NCI-H460 (cell line): ENCODE measurements at regions not wholly inside any gene's neighbourhood (a gene's known extent, or its start where the extent isn't known, plus 50 kb on each side); places are given as distances from the start of the nearest gene placed in this dataset.

Source experiments
- DNase-seq: peaks from one replicate; pipeline ENCODE4 v3.0.0-alpha.2; 2016; ENCODE audit warnings: low read depth; ENCODE audit errors: extremely low read depth

DNA sequence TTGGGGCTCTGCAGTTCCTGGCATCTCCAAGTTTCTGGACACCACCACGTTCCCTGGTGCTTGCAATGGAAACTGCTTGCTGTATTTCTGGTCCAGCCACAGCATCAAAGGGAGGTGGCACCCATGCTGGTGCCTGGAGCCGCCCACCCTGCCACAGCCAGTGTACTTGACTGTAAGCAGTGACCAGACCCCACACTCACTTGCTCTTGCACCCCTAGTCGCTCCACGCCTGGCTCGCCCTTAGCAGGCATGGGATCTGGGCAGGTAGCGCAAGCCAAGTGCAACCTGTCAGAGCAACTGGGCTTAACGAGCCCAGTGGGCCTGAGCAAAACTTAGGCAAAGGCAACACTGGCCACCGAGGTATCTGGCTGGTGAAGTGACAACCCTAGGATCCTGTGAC lies 648.2 kb upstream of the PCDH9 start:
- no peak for DNase-seq

DNA sequence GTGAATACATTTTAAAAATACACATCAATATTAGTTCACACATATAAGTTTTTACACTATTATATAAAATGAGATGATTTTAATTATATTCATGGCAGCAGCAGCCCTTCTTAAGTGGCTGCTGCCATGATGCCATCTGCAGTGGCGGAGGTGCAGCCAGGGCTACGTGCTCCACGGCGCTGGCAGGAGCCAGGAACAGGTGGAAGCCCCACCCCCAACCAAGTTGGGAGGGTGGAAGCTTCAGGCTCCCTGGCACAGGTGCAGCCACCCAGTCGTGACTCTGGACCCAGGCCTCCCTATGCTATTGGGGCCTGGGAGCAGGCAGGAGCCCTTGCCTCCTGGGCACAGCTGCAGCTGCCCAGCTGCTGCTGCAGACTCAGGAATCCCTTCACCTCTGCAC lies 646.9 kb upstream of the PCDH9 start:
- no peak for DNase-seq

DNA sequence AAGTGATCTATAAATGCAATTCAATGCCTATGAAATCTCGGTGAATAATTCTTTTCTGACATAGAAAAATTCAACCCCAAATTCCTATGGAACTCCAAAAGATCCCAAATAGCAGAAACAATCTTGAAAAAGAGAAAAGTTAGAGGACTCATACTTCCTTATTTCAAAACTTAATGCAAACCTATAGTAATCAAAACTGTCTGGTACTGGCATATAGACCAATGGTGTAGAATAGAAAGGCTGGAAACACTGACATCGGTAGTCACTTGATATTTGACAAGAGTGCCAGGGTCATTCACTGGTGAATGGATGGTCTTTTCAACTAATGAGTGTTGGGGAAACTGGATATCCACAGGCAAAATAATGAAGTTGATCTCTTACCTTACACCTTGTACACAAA lies 637.1 kb upstream of the PCDH9 start:
- DNase-seq = no peak

DNA sequence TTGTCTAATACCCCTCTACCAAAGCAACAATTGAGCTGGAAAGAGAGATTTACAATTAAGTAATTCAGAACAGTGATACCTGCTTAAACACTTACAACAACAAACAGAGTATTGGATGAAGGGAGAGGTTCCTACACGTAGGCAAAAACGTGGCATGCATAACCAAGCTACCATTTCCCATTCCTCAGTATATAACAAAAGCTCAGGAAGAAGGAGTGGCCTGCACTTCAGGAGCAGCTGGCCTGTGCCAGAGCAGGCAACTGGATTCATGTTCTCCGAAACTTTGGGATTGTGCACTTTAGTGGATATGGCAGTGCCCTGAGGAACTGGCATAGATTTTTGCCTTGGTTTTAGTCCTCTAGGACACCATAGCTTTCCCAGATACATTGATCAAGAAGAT lies 630.2 kb upstream of the PCDH9 start:
- DNase-seq = no peak

DNA sequence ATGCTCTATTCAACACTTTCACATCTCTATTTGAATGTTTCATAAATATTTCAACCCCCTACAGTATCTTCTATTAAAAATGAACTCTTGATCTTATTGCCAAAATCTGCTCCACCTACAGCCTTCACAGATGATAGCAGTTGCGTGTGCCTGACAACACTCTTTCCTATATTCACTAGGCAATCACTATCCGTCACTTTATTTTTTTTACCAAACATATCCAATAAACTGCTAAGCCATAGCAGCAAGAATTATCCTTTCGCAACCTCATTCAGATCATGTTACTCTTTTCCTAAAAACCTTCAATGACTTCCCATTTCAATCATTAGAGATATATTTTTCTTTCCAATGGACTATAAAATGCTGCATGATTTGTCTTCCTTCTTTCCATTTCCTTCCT lies 629.8 kb upstream of the PCDH9 start:
- DNase-seq = no peak

DNA sequence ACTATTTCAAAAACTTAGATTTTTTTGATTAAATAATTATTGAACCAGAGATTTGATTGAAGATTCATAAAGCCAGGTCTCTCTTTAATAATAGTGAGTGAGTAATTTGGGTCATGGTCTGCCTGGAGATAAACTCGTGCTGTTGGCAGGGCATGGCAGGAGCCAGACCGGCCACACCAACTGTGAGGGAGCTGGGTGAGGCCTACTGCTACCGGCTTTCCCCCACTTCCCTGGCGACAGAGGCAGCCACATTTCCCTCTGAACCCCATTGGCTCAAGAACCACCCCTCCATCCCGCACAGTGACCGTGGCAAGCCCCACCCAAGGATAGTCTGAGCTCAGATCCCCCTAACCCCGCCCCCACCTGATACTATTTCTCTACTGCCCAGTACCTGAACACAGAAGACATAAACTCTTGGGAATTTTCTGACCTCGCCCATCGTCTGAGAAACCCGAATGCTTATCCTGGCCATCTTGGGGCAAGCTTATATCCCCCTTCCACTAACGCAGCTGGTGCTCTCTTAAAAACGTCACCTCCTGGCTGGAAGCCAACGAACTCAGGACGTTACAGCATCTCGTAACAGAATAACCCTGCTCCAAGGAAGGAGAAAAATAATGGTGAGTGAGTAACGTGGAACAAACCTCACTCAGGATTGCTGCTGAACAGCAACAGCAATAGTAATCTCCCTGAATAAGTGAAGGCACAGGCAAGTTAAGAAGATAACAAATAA lies 627.6 kb upstream of the PCDH9 start:
- DNase-seq = no peak

DNA sequence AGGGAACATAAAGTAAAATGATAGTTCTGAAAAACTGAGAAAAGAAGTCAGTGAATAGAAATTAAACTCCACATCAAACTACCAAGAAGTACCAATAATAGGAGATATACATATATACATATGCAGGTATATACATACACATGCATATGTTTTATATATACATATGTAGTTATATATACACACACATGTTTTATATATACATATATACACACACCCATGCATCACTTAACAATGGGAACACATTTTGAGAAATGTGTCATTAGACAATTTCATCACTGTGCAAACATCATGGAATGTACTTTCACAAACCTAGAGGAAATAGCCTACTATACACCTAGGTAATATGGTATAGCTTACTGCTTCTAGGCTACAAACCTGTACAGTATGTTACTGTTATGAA lies 626.8 kb upstream of the PCDH9 start:
- DNase-seq = no peak

DNA sequence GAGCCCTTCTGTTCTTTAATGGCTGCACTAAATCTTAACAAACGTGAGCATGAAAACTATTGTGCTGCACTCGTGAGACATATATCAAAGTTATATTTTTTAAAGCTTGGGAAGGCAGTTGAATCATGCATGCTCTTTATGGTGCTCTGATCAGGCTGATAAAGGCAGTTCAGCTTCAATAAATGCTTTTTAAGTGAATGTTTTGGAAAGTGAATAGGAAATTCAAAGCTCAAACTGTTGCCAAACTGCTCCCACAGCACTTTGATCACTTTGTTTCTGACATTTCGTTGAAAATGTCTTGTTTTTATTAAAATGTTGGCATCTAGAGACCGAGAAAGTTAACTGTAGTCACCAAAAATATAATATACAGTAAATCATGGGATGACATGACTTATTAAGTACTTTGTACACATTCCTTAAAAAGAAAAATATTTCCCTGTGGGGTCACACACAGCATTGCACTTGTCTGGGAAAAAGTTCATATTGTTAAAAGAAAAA lies 625.7 kb upstream of the PCDH9 start:
- DNase-seq = no peak

DNA sequence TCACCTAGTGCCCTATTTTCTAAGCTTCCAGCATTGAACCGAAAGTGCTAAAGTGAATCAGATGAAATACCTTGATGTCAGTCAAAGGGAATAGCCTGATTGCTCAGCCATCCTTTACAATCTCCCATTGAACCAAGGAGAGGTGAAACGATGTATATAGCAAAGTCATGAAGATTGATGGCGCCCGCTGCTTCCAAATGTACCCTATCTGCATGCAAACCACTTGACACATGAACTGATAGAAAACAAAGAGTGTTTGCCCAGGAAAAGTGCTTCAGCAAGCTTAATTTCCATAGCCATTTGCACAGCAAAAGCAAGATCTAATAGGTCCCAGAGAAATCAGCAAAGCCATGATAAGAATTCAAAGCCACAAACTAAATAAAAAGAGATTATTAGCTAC lies 624.9 kb upstream of the PCDH9 start:
- DNase-seq = no peak

DNA sequence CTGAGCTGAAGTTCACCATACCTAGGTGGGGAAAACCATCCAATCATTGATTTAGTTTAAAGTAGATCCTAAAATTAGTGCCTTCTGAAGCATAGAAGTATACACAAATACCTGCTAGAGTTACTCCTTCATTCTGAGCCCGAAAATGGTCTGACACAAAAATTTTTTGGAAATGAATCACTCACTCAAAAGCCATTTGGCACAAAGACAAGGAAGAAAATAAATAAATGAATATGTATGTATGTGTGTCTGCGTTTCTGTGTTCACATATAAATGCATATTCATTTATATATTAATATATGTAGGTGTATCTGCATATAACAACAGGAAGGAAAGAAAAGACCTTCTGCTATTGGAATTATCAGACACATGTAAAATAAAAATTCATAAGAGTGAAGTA lies 614.4 kb upstream of the PCDH9 start:
- no peak for DNase-seq

DNA sequence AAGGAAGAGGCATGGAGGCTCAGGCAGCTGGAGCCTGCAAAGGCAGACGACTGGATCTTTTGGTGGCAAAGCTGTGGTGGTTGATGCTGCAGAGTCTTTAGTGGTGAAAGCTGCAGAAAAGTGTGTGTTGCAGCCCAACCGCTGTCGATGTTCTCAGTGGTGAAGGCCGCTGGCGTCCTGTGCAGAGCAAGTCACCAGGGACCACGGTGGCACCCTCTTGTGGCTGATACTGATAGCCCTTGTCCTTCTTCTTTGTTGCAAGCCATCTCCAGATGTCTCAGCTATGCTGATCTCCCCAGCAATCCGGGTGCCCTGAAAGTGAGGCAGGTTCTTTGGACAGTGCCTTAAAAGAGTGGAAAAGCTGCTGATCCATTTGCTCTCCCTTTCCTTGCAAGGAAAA lies 610.9 kb upstream of the PCDH9 start:
- no peak for DNase-seq

DNA sequence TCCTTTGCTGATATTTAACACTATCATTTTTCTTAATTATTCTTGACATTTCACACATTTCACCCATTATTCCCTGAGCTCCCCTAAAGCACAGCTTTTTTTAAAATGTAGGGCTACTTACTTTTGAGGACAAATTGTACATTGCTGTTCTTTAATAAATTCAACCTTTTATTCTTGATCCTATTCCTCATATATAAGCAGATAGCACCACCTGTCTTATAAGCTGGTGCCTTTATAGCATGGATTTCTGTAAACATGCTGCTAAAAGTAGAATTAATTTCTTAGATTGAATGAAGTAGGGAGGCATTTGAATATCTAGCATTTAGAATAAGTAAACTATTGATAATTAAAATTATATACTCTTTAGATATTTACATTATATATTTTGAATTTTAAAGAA lies 603.4 kb upstream of the PCDH9 start:
- DNase-seq = no peak

DNA sequence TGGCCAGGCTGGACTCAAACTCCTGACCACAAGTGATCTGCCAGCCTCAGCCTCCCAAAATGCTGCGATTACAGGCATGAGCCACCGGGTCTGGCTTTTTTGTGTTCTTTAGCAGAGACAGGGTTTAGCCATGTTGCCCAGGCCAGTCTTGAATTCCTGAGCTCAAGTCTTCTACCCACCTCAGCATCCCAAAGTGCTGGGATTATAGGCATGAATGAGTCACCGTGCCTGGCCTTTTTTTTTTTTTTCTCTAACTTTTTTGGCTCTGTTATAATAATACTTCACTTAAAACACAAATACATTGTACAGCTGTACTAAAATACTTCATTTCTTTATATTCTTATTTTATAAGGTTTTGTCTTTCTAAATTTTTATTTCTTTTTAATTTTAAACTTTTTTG lies 599.5 kb upstream of the PCDH9 start:
- DNase-seq = no peak

DNA sequence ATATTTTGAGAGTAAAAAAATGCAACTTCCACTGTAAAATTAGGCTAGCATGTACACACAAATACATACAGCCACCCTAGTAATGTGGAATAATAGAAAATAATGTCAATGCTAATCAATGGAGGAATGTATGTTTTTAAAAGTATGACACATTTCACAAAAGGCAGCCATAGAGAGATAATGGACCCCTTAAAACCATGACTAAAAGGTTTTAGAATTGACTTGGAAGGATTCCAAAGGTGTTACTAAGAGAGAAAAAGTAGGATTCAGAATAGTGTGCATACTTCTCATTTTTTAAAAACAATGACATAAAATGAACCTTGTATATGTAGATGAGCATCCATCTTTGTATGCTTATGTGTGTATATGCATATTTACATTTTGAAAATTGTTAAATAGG lies 597.9 kb upstream of the PCDH9 start:
- DNase-seq = no peak

DNA sequence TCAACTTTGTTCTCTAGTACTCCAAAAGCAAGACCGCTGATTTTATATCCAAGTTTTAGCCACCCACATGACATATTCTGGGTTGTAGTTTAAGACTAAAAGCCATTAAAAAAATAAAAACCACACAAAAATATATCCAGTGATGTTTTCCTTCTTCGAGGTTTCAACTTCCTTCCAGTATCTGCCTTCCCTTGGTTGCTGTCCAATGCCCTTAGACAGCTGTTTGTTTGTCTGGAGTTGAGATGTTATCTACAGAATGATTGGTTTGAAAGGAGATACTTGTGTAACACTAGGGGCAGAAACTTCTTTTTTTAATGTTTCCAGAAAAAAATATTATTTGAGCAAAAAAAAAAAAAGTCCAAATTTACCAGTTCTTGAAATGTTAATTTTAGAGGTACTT lies 591.5 kb upstream of the PCDH9 start:
- no peak for DNase-seq

DNA sequence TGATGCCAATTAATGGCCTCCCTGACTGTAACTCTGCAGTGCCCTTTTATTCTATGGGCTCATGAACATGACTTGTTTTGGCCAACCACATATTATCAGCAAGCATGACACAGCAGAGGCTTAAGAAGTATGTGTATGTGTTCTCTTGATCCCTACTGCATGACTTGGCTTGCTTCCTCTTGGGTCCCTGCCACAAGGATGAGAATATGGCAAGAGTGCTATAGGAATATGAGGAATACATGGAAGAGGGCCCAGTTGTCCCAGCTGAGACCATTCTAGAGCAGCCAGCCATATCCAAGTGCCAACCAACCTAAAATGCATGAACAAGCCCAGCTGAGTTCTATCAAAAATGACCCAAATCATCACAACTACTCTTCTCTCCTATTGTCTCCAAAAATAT lies 576.7 kb upstream of the PCDH9 start:
- DNase-seq = no peak

DNA sequence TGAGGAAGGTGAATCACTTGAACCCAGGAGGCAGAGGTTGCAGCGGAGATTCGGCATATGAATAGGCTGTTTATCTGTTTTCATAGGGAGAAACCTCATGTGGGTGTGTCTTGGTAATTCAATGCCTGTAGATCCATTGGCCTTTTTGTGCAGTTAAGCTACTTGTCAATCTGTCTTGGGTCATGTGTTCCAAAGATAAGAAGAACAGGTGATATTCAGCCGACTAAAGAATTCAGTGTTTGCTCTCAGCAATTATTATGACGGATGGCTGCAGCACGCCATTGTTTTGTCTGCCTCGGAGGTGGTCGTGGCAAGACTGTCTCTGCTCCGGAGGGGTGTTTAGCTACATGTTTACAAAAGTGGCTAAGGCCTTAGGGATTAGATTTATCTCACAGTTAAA lies 573.0 kb upstream of the PCDH9 start:
- DNase-seq = no peak

DNA sequence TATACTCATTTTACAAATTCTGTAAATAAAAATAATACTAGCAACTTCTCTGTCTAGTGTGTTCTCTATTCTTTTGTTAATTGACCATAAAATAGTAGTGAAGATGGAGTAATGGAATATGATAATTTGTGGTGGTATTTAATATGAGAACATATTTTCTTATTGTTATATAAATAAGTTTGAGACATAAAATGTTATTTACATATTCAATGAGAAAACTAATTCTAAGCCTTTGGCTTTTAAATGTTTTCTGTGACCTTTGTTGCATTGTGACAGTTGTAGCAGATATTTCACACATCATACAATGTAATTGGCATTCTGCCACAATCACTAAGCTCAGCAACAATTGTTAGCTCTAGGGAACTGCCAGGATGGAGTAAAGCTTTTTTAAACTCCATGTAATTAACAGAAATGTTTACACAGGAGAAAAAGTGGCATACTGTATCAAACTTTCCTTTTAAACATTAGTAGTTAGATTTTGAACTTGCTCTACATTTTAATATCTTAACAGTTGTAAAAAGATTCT lies 562.1 kb upstream of the PCDH9 start:
- peak; percentile 15 for DNase-seq

DNA sequence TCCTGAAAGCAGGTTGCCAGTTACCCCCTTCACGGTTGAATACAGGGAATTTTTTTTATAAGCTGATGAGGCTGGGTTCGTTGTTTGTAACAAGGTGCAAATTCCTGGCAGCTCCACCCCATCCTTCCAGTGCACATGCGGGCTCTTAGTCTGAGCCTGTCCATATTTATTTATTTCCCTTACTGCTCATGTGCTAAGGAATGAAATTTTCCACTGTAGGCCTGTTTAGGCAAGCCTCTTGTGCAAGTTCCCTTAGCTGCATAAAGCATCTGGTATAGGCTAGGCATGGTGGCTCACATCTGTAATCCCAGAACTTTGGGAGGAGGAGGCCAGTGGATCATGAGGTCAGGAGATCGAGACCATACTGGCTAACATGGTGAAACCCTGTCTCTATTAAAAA lies 560.9 kb upstream of the PCDH9 start:
- DNase-seq = no peak

DNA sequence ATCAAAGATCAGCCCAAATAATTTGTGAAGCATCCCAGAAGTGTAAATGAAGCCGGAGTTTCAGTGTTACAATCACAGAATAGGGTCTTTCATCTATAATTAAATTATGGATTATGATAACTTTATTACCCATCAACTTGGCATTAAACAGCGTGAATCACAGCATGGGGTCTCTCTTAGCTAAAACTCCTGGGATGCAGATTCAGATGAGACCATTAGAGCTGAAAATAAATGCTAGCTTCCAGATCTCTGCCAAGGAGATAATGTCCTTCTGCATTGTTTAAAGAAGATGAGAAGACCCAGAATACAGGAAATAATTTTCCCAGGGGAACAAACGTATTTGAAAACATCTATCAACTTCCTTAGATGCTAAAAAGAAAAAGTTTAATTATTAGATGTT lies 546.0 kb upstream of the PCDH9 start:
- DNase-seq = no peak

DNA sequence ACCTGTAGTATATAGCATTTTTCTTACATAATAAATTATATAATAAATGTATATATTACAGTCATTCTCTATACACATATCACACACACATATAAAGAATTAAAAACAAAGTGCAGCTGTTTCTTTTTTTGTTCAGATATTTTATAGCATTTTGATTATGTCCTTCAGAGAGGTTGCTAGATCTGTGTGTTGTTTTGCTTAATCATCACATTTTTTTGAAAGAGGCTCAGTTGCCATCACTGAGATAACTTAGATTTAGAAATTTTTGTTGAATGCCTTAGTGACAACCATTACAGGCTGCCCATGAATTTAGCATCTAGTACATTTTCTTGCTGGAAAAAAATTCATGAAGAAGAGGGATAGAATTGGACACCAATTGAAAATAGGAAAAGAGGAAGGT lies 545.2 kb upstream of the PCDH9 start:
- no peak for DNase-seq

DNA sequence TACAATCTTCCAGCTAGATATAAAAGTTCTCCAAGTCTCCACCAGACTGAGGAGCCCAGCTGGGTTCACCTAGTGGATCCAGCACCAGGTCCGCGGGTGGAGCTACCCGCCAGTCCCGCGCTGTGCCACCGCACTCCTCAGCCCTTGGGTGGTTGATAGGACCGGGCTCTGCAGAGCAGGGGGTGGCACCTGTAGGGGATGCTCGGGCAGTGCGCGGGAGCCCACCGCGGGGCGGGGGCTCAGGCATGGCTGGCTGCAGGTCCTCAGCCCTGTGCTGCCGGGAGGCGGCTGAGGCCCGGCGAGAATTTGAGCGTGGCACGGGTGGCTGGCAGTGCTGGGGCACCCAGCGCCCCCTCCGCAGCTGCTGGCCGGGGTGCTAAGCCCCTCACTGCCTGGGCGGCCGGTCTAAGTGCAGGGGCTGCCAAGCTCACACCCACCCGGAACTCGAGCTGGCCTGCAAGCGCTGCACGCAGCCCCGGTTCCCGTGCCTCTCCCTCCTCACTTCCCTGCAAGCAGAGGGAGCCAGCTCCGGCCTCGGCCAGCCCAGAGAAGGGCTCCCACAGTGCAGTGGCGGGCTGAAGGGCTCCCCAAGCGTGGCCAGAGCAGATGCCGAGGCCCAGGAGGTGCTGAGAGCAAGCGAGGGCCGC lies 542.8 kb upstream of the PCDH9 start:
- no peak for DNase-seq
